ENCODE measurements at regions not wholly inside any gene's neighbourhood (a gene's known extent, or its start where the extent isn't known, plus 50 kb on each side); places are given as distances from the start of the nearest gene placed in this dataset.

DNA sequence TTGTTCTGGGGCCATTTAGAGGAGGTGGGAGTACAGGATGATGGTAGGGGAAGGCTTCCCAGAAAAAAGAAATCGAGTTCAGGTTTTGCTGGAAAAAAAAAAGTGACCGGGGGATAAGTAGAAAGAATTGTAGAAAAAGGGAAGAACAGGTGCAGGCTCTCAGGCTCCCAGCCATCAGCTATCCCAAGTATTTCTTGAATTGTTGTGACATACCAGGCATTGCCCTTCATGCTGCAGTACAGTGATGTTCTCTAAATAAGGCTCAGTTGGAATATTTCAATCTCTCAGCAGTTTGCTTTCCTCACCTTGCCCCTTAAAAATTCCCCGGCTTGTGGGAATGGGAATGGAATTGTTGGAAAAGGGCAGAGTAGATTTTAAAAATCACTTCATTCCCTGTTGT lies 82.5 kb upstream of the RGMA start:
- ChIA-PET CTCF (no interaction called here), POLR2A (interaction anchor here (0.6 kb wide), 1 partner anchor 412 kb away, joined by 3 read pairs; no protein-coding TSS in a partner anchor)
- Mint-ChIP-seq H3K4me3 (no peak overlapping the region), H3K27ac (no peak overlapping the region), H3K4me1 (ENCODE audit: low read depth) (no peaks in the 10 kb centered on the region), H3K27me3 (peaks cover 4% of the 10 kb centered on the region), H3K36me3 (ENCODE audit: low read depth) (no peaks in the 10 kb centered on the region), H3K9me3 (no peaks in the 10 kb centered on the region)
- ATAC-seq, result no peak
- no peak for DNase-seq
- intact Hi-C loops (cut with micrococcal nuclease), result no loop called here
- TF ChIP-seq, protein P1, sequence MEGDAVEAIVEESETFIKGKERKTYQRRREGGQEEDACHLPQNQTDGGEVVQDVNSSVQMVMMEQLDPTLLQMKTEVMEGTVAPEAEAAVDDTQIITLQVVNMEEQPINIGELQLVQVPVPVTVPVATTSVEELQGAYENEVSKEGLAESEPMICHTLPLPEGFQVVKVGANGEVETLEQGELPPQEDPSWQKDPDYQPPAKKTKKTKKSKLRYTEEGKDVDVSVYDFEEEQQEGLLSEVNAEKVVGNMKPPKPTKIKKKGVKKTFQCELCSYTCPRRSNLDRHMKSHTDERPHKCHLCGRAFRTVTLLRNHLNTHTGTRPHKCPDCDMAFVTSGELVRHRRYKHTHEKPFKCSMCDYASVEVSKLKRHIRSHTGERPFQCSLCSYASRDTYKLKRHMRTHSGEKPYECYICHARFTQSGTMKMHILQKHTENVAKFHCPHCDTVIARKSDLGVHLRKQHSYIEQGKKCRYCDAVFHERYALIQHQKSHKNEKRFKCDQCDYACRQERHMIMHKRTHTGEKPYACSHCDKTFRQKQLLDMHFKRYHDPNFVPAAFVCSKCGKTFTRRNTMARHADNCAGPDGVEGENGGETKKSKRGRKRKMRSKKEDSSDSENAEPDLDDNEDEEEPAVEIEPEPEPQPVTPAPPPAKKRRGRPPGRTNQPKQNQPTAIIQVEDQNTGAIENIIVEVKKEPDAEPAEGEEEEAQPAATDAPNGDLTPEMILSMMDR (IDR thresholded peaks at IDR 0.05), result no peak

DNA sequence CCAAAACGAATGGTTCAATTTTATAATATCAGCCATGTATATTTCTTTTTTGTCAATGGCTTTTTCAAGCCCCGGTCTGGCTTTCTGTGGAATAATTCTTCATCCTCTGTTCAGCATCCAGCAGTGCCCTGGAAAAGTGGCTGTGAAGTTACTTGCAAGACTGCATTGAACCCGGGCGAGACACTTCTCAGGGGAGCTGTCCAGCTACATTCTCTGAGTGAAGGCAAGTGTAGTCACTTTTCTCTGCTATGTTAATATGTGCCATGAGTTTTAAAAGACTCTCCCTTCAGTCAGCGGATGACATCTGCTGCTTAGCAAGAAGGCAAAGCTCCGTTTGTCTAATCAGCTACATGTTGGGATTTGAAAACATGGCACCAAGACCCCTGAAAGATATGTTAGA lies 81.3 kb upstream of the RGMA start:
- DNase-seq, result no peak
- intact Hi-C loops (cut with micrococcal nuclease), result no loop called here
- ChIA-PET CTCF (no interaction called here), POLR2A (interaction anchor here (0.6 kb wide), 1 partner anchor 834 kb away, joined by 3 read pairs; no protein-coding TSS in a partner anchor)
- no peak for ATAC-seq
- TF ChIP-seq, protein P1 (IDR thresholded peaks at IDR 0.05), result no peak
- Mint-ChIP-seq H3K9me3 (no peaks in the 10 kb centered on the region), H3K4me1 (ENCODE audit: low read depth) (no peaks in the 10 kb centered on the region), H3K27ac (no peak overlapping the region), H3K27me3 (peaks cover 3% of the 10 kb centered on the region), H3K4me3 (no peak overlapping the region), H3K36me3 (ENCODE audit: low read depth) (no peaks in the 10 kb centered on the region)

DNA sequence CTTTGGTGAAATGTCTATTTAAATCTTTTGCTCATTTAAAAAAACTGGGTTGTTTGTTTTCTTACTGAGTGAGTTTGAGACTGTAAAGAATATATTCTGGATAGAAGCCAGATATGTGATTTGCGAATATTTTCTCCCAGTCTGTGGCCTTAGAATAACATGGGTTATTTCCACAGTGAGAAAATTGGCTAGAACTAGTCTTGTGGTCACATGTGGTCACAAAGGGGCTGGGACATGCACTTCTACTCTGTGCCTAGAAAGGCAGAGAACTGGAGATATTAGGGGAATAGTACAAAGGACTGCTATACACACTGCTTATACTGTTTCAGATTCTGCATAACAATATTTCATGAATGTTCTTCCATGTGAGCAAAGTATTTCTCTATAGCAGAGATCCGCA lies 79.9 kb upstream of the RGMA start:
- DNase-seq, result no peak
- CTCF ChIA-PET, result no interaction called here
- intact Hi-C loops (cut with micrococcal nuclease), result no loop called here

DNA sequence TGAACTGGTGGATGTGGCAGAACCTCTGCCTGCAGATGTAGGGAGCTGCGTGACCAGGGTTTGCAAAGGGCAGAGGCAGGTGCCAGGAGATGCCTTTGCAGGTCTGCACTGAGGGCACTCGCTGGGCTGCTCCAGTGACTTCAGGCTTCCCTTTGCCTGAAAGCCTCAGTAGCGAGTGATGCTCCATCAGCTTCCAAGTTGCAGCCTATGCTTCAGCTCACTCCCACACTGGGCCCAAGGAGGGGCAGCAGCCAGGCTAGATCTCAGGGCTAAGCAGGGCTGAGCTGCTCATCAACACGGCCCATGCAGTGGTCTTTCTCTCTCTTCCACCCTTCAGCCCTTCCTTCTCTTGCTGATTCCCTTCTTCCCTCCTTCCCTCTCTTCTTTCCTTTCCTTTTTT lies 78.3 kb upstream of the RGMA start:
- intact Hi-C loops (cut with micrococcal nuclease), result no loop called here
- CTCF ChIA-PET, result interaction anchor here (1.2 kb wide), 2 partner anchors 13 to 80 kb away, joined by 3 read pairs; no protein-coding TSS in a partner anchor
- Mint-ChIP-seq H3K27me3 (peaks cover 2% of the 10 kb centered on the region), H3K9me3 (no peaks in the 10 kb centered on the region), H3K36me3 (ENCODE audit: low read depth) (no peaks in the 10 kb centered on the region), H3K4me3 (no peak overlapping the region), H3K4me1 (ENCODE audit: low read depth) (peaks cover 5% of the 10 kb centered on the region), H3K27ac (no peak overlapping the region)
- TF ChIP-seq, protein P1 (IDR thresholded peaks at IDR 0.05), result no peak
- DNase-seq (no peak), ATAC-seq (no peak)
- POLR2A ChIA-PET, result no interaction called here

More for the DNA sequence above, 79.9 kb upstream of the RGMA start:
- POLR2A ChIA-PET, result no interaction called here
- no peaks in the 10 kb centered on the region for H3K36me3 Mint-ChIP-seq (ENCODE audit: low read depth)
- H3K4me3 Mint-ChIP-seq, result no peak overlapping the region
- no peak for ATAC-seq
- TF ChIP-seq, protein P1 (IDR thresholded peaks at IDR 0.05), result no peak
- no peaks in the 10 kb centered on the region for H3K9me3 Mint-ChIP-seq
- no peak overlapping the region for H3K27ac Mint-ChIP-seq
- H3K4me1 Mint-ChIP-seq (ENCODE audit: low read depth), result peaks cover 5% of the 10 kb centered on the region
- peaks cover 3% of the 10 kb centered on the region for H3K27me3 Mint-ChIP-seq

DNA sequence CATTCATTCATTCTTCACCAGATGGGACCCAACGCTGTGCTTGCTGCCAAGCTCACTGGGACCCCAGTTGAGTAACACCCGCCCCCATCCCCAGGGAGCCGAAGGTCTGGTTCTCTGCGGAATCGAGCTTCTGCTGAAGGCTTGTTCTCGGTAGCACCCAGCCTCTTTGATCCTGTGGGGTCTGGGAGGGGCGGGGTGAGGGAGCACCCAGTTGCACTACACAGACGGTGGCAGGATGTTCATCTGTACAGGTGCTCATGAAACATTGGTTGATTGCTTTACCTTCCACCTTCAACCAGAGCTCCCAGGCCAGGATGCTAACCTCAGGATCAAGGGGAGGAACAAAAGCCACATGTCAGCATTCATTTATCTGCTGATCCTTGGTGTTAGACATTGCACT lies 77.7 kb upstream of the RGMA start:
- peaks cover 5% of the 10 kb centered on the region for H3K4me1 Mint-ChIP-seq (ENCODE audit: low read depth)
- H3K36me3 Mint-ChIP-seq (ENCODE audit: low read depth), result no peaks in the 10 kb centered on the region
- TF ChIP-seq, protein P1 (IDR thresholded peaks at IDR 0.05), result no peak
- no peaks in the 10 kb centered on the region for H3K9me3 Mint-ChIP-seq
- DNase-seq, result peak; percentile 3
- ChIA-PET POLR2A (no interaction called here), CTCF (interaction anchor here (1.2 kb wide), 2 partner anchors 12 to 79 kb away, joined by 3 read pairs; no protein-coding TSS in a partner anchor)
- ATAC-seq, result no peak
- H3K27me3 Mint-ChIP-seq, result peaks cover 2% of the 10 kb centered on the region
- intact Hi-C loops (cut with micrococcal nuclease), result no loop called here
- H3K27ac Mint-ChIP-seq, result no peak overlapping the region
- H3K4me3 Mint-ChIP-seq, result no peak overlapping the region
